RWPE2 (cell line): ENCODE measurements at regions not wholly inside any gene's neighbourhood (a gene's known extent, or its start where the extent isn't known, plus 50 kb on each side); places are given as distances from the start of the nearest gene placed in this dataset.

ENCODE experiments used
- ATAC-seq: fragments of 200-7000 bp; cut with Tn5 transposase; 3 replicates; pipeline ENCODE4 v1.9.1; 2021; ENCODE audit warnings: low read depth
- DNase-seq: peaks from one replicate; pipeline ENCODE4 v3.0.0-alpha.2; 2020; ENCODE audit warnings: low spot score
- H3K27ac ChIP-seq: fragments of 450-650 bp; 2 replicates; pipeline ENCODE4 v1.5.1; 2017; ENCODE audit warnings: mild to moderate bottlenecking; ENCODE audit not compliant: poor library complexity, severe bottlenecking
- H3K27me3 ChIP-seq: fragments of 250-450 bp; sonication (Bioruptor Pico); 2 replicates; pipeline ENCODE4 v1.5.1; 2021; ENCODE audit warnings: mild to moderate bottlenecking, moderate library complexity; ENCODE audit not compliant: insufficient read depth, poor library complexity, severe bottlenecking
- H3K36me3 ChIP-seq: fragments of 250-450 bp; sonication (Bioruptor Pico); 2 replicates; pipeline ENCODE4 v1.5.1; 2020; ENCODE audit warnings: low read depth, mild to moderate bottlenecking, moderate library complexity
- H3K4me1 ChIP-seq: fragments of 250-450 bp; sonication (Bioruptor Pico); 2 replicates; pipeline ENCODE4 v1.5.1; 2021; ENCODE audit warnings: mild to moderate bottlenecking, moderate library complexity; ENCODE audit not compliant: insufficient read depth, poor library complexity, severe bottlenecking
- H3K4me3 ChIP-seq: fragments of 250-450 bp; sonication (Bioruptor Pico); 2 replicates; pipeline ENCODE4 v1.5.1; 2021; ENCODE audit warnings: mild to moderate bottlenecking, moderate library complexity; ENCODE audit not compliant: severe bottlenecking
- H3K9me3 ChIP-seq: fragments of 250-450 bp; sonication (Bioruptor Pico); 2 replicates; pipeline ENCODE4 v1.5.1; 2021; ENCODE audit warnings: mild to moderate bottlenecking, moderate library complexity; ENCODE audit not compliant: severe bottlenecking
- CTCF ChIP-seq: fragments of 450-650 bp; IDR thresholded peaks from one replicate; pipeline ENCODE4 v1.5.1; 2017; ENCODE audit warnings: mild to moderate bottlenecking, moderate library complexity; ENCODE audit not compliant: poor library complexity, severe bottlenecking

GRCh38 chr13:111877906-111878305 is 189.0 kb upstream of the SOX1 start:
- H3K36me3 ChIP-seq: no peaks in the 10 kb centered on the region
- H3K27ac ChIP-seq: no peak overlapping the region
- DNase-seq: no peak
- no peaks in the 10 kb centered on the region for H3K27me3 ChIP-seq
- H3K9me3 ChIP-seq: no peaks in the 10 kb centered on the region
- no peak overlapping the region for H3K4me3 ChIP-seq
- TF ChIP-seq CTCF: no peak
- no peaks in the 10 kb centered on the region for H3K4me1 ChIP-seq
- ATAC-seq: no peak

DNA sequence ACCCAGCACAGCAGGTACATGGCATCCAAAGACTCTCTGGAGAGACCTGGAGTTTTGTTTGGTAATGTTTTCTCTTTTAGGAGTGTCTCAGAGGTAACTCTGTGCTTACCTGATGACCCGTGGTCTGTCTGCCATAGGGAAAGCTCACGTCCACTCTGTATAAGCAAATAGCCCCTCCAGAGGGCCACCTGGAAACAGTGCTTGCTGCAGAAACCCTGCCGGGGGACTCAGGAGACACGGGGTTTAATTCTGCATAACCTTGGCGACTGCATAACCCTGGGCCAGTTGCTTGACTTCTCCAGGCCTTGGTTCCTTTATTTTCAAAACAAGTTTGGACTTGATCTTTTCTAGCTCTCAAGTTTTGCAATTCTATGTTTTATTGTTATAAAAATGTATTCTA is 187.2 kb upstream of the SOX1 start:
- H3K27me3 ChIP-seq: no peaks in the 10 kb centered on the region
- no peak overlapping the region for H3K27ac ChIP-seq
- no peaks in the 10 kb centered on the region for H3K9me3 ChIP-seq
- DNase-seq: no peak
- H3K4me3 ChIP-seq: no peak overlapping the region
- no peaks in the 10 kb centered on the region for H3K36me3 ChIP-seq
- no peak for ATAC-seq
- TF ChIP-seq CTCF: no peak
- no peaks in the 10 kb centered on the region for H3K4me1 ChIP-seq

DNA sequence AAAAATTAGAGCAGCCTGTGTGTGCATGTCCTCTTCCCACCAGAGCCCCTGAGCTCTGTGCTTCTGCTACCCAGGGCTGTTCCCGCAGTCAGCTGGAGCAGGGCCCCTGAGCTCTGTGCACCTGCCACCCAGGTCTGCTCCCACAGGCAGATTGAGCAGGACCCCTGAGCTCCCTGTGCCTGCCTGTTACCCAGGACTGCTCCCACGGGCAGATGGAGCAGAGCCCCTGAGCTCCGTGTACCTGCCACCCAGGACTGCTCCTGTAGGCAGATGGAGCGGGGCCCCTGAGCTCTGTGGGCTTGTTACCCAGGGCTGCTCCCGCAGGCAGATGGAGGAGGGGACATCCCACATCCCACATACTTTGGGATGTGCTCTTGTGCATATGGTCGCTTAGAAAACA is 186.8 kb upstream of the SOX1 start:
- Histone ChIP-seq H3K4me3 (no peak overlapping the region), H3K27ac (no peak overlapping the region), H3K4me1 (no peaks in the 10 kb centered on the region), H3K9me3 (no peaks in the 10 kb centered on the region), H3K27me3 (no peaks in the 10 kb centered on the region), H3K36me3 (no peaks in the 10 kb centered on the region)
- ATAC-seq (no peak), DNase-seq (no peak)
- TF ChIP-seq CTCF: no peak

DNA sequence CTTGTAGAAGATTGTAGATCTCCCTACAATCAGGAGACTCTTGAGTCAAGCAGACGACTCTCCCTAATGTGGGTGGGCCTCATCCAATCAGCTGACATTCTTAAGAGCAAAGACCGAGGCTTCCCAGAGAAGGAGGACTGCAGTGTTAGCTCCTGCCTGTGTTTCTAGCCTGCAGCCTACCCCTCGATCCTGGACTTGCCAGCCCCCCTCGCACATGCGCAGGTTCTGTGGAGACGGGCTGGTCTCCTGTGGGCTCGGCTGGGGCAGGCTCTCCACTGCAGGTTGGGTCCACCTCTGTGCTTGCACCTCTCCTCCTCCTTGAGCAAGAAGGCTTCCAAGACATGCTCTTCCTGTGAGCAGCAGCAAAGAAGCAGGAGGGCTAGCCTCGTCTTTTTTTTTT is 185.2 kb upstream of the SOX1 start:
- ATAC-seq: no peak
- Histone ChIP-seq H3K36me3 (no peaks in the 10 kb centered on the region), H3K27ac (no peak overlapping the region), H3K27me3 (no peaks in the 10 kb centered on the region), H3K4me1 (no peaks in the 10 kb centered on the region), H3K9me3 (no peaks in the 10 kb centered on the region), H3K4me3 (no peak overlapping the region)
- no peak for TF ChIP-seq CTCF
- no peak for DNase-seq

DNA sequence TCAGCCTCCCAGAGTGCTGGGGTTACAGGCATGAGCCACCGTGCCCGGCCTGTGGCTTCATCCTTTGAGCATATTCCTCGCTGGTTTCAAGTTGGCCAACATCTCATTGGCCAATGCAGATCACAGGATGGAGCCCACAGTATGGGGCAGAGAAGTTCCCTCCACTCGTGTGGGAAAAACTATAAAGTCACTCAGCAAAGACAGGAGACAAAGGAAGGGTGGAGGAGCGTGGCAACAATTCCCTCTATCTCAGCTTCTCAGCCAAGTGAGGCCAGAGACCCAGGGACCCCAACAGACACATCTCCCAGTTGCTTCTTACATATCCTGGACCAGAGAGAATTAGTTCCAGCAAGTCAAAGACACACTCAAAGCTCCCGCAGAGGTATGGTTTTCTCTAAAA is 184.6 kb upstream of the SOX1 start:
- no peaks in the 10 kb centered on the region for H3K4me1 ChIP-seq
- ATAC-seq (no peak), DNase-seq (no peak)
- peaks cover 1% of the 10 kb centered on the region for H3K27me3 ChIP-seq
- no peak for TF ChIP-seq CTCF
- no peaks in the 10 kb centered on the region for H3K36me3 ChIP-seq
- H3K4me3 ChIP-seq: no peak overlapping the region
- no peaks in the 10 kb centered on the region for H3K9me3 ChIP-seq
- H3K27ac ChIP-seq: no peak overlapping the region
